ENCODE measurements at regions not wholly inside any gene's neighbourhood (a gene's known extent, or its start where the extent isn't known, plus 50 kb on each side); places are given as distances from the start of the nearest gene placed in this dataset.
"Not testable (repeated sequence)": the region's sequence is repeated elsewhere in the genome, so short reads cannot be mapped to it uniquely, and the experiment has no call there.

DNA sequence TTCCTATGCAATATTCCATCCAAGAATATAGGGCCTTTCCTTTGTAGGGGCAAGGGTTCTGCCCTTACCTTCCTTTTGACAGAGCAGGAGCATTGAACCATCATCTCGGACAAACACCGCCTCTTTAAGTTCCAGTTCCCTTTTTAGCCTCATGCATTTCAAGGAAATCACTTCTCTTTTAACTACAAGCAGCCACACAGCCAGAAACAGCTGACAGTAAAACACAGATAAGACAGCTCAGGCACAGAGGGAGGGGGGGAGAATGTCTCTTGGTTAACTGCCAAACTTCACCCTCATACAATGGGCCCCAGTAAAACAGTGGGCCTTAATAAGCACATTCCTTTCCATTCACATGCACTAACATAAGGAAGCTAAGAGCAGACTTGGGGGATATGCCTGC, 648.3 kb downstream of the GABRG1 start:
- Mint-ChIP-seq H3K36me3 (peaks cover 8 to 14% of the 10 kb centered on the region in 2 donors), H3K27ac (no peak overlapping the region), H3K9me3 (peaks cover 21 to 22% of the 10 kb centered on the region in 2 donors)
- DNase-seq (ENCODE audit: low spot score in 2 of 2) (no peak), ATAC-seq (no peak)

GRCh38 chr4:45472490-45472889, 651.4 kb downstream of the GABRG1 start:
- peaks cover 22 to 23% of the 10 kb centered on the region in 2 donors for H3K9me3 Mint-ChIP-seq
- no peak overlapping the region for H3K27ac Mint-ChIP-seq
- no peak for ATAC-seq
- no peak for DNase-seq (ENCODE audit: low spot score in 2 of 2)
- H3K36me3 Mint-ChIP-seq = peaks cover 8 to 14% of the 10 kb centered on the region in 2 donors

DNA sequence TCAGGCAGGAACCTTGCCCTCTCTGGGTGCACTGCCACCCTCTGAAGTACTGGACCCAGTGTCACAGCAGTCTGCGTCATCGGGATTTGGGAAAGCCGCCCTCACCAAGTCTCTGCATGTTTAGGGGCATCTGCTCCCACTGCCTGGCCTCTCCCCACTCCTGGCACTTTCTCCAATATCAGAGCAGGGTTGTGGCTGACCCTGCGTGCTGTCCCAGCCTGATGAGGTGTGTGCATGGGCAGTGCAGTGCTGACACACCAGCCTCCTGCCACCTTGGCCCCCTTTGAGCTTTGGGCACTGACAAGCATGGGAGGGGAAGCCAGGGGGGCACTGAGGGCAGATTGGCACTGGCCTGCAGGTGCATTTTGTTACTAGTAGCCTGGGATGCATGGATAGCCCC, 652.5 kb downstream of the GABRG1 start:
- DNase-seq (ENCODE audit: low spot score in 2 of 2) (no peak), ATAC-seq (no peak)
- Mint-ChIP-seq H3K36me3 (peaks cover 3 to 9% of the 10 kb centered on the region in 2 donors), H3K27ac (no peak overlapping the region), H3K9me3 (peaks cover 18 to 19% of the 10 kb centered on the region in 2 donors)

- DNase-seq (ENCODE audit: low spot score in 2 of 2) (no peak), ATAC-seq (no peak)
- Mint-ChIP-seq H3K36me3 (no peaks in the 10 kb centered on the region), H3K9me3 (peaks cover 4 to 9% of the 10 kb centered on the region in 2 donors), H3K27ac (no peak overlapping the region)
Measured at GRCh38 chr4:45467157-45467556, 656.7 kb downstream of the GABRG1 start.

GRCh38 chr4:45460157-45460556, 663.7 kb downstream of the GABRG1 start:
- H3K9me3 Mint-ChIP-seq = not testable (repeated sequence)

GRCh38 chr4:45455217-45455616, 668.6 kb downstream of the GABRG1 start:
- Mint-ChIP-seq H3K36me3 (no peaks in the 10 kb centered on the region), H3K27ac (no peak overlapping the region), H3K9me3 (peaks cover 8% of the 10 kb centered on the region in 2 donors)
- ATAC-seq = no peak
- no peak for DNase-seq (ENCODE audit: low spot score in 2 of 2)

More at GRCh38 chr4:45460157-45460556, 663.7 kb downstream of the GABRG1 start:
- not testable (repeated sequence) for H3K27ac Mint-ChIP-seq; H3K36me3 Mint-ChIP-seq; ATAC-seq; DNase-seq (ENCODE audit: low spot score in 2 of 2)

- ATAC-seq (no peak), DNase-seq (ENCODE audit: low spot score in 2 of 2) (no peak)
- Mint-ChIP-seq H3K9me3 (peaks cover 8% of the 10 kb centered on the region in 2 donors), H3K36me3 (no peaks in the 10 kb centered on the region), H3K27ac (no peak overlapping the region)
Measured at GRCh38 chr4:45453258-45453853, 670.5 kb downstream of the GABRG1 start.

- no peak for ATAC-seq
- no peak for DNase-seq (ENCODE audit: low spot score in 2 of 2)
- Mint-ChIP-seq H3K36me3 (no peaks in the 10 kb centered on the region), H3K27ac (no peak overlapping the region), H3K9me3 (peaks cover 4 to 10% of the 10 kb centered on the region in 2 donors)
Measured at GRCh38 chr4:45442466-45442865, 681.4 kb downstream of the GABRG1 start.

GRCh38 chr4:45438047-45438446, 685.8 kb downstream of the GABRG1 start:
- H3K9me3 Mint-ChIP-seq = peaks cover 4 to 5% of the 10 kb centered on the region in 2 donors
- no peaks in the 10 kb centered on the region for H3K36me3 Mint-ChIP-seq
- no peak for DNase-seq (ENCODE audit: low spot score in 2 of 2)
- H3K27ac Mint-ChIP-seq = no peak overlapping the region
- ATAC-seq = no peak

GRCh38 chr4:45437381-45437780, 686.5 kb downstream of the GABRG1 start:
- Mint-ChIP-seq H3K27ac (no peak overlapping the region), H3K36me3 (no peaks in the 10 kb centered on the region), H3K9me3 (peaks cover 1 to 3% of the 10 kb centered on the region in 2 donors)
- no peak for ATAC-seq
- DNase-seq (ENCODE audit: low spot score in 2 of 2) = no peak

DNA sequence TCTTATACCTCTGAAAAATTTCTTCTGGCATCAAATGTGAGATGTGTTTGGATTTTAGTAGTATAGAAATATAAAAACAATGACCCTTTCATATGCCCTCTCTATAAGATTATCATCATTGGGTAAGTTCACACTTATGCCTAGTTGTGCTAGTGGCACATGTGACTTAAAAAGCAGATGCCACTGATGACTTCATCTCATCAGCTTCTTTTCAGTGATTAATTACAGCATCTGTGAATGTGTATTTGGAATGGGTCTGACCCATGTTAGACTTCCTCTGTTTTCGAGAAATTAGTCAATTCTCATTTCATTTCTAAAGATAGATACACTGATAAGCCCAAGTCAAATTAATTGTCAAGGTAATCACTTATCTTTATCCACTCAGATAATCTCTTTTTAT, 698.7 kb downstream of the GABRG1 start:
- Mint-ChIP-seq H3K27ac (no peak overlapping the region), H3K9me3 (peaks cover 16 to 17% of the 10 kb centered on the region in 2 donors), H3K36me3 (peaks cover 7 to 10% of the 10 kb centered on the region in 2 donors)
- DNase-seq (ENCODE audit: low spot score in 2 of 2) (no peak), ATAC-seq (no peak)

GRCh38 chr4:45423896-45424295, 697.5 kb upstream of the GNPDA2 start:
- ATAC-seq (no peak), DNase-seq (ENCODE audit: low spot score in 2 of 2) (no peak)
- Mint-ChIP-seq H3K36me3 (peaks cover 7 to 10% of the 10 kb centered on the region in 2 donors), H3K27ac (no peak overlapping the region), H3K9me3 (peaks cover 16 to 17% of the 10 kb centered on the region in 2 donors)

GRCh38 chr4:45420091-45420674, 693.8 kb upstream of the GNPDA2 start:
- not testable (repeated sequence) for H3K27ac Mint-ChIP-seq

GRCh38 chr4:45410701-45411210, 684.4 kb upstream of the GNPDA2 start:
- Mint-ChIP-seq H3K27ac (no peak overlapping the region), H3K9me3 (peaks cover 11 to 18% of the 10 kb centered on the region in 2 donors), H3K36me3 (no peaks in the 10 kb centered on the region)
- DNase-seq (ENCODE audit: low spot score in 2 of 2) (no peak), ATAC-seq (no peak)

More at GRCh38 chr4:45420091-45420674, 693.8 kb upstream of the GNPDA2 start:
- not testable (repeated sequence) for DNase-seq (ENCODE audit: low spot score in 2 of 2); ATAC-seq; H3K36me3 Mint-ChIP-seq
- H3K9me3 Mint-ChIP-seq = peaks cover 13 to 21% of the 10 kb centered on the region in 2 donors

GRCh38 chr4:45409536-45409935, 683.2 kb upstream of the GNPDA2 start:
- Mint-ChIP-seq H3K9me3 (peaks cover 17% of the 10 kb centered on the region in 2 donors), H3K27ac (no peak overlapping the region), H3K36me3 (no peaks in the 10 kb centered on the region)
- DNase-seq (ENCODE audit: low spot score in 2 of 2) (no peak), ATAC-seq (no peak)

DNA sequence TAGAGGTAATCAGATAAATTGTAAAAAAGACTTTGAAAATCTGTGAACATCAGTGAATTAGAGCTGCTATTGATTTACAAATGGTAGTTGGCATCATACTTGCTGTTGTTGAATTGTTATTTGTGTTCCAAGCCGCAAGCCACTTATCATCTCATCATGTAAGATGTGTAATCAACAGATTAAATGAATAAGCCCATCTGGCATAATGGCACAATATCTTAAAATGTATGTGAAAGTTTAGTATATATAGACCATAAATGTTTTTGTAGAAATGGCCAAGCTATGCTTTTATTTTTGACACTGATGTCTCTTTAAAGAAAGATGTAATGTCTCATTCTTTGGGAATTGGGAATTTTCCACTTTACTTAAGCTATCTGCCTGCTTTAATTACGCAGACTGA, 682.6 kb upstream of the GNPDA2 start:
- Mint-ChIP-seq H3K9me3 (peaks cover 19 to 22% of the 10 kb centered on the region in 2 donors), H3K27ac (no peak overlapping the region), H3K36me3 (no peaks in the 10 kb centered on the region)
- ATAC-seq (no peak), DNase-seq (ENCODE audit: low spot score in 2 of 2) (no peak)

DNA sequence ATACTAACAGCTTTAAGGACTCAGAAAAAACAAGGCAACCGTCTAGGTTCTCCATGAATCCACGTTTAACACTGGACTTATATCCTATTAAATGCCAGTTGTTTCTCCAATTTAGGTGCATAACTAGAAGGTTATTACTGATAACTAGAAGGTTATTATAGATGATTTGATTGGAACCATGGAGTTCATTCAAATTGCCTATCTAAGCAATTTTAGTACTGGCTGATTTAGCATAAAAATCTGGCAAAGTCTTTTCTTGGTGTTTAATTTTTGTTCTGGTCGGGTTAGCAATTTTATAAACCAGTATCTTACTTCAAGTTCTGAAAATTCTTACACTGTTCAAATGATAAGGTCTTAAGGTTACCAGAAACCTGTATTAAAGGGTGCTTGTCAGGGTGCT, 672.8 kb upstream of the GNPDA2 start:
- no peak overlapping the region for H3K27ac Mint-ChIP-seq
- DNase-seq (ENCODE audit: low spot score in 2 of 2) = no peak
- ATAC-seq = no peak

DNA sequence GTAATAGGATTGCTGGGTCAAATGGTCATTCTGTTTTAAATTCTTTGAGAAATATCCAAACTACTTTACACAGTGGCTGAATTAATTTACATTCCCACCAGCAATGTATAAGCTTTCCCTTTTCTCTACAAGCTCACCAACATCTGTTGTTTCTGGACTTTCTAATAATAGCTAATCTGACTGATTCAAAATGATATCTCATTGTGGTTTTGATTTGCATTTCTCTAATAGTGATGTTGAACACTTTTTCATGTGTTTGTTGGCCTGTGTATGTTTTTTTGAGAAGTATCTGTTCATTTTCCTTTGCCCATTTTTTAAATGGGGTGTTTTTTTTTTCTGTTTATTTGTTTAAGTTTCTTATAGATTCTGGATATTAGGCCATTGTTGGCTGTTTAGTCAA, 659.0 kb upstream of the GNPDA2 start:
- no peaks in the 10 kb centered on the region for H3K36me3 Mint-ChIP-seq

More for the DNA sequence above, 672.8 kb upstream of the GNPDA2 start:
- Mint-ChIP-seq H3K36me3 (peaks cover 6 to 9% of the 10 kb centered on the region in 2 donors), H3K9me3 (peaks cover 22 to 33% of the 10 kb centered on the region in 2 donors)

More for the DNA sequence above, 659.0 kb upstream of the GNPDA2 start:
- Mint-ChIP-seq H3K9me3 (peaks cover 14 to 17% of the 10 kb centered on the region in 2 donors), H3K27ac (no peak overlapping the region)
- no peak for DNase-seq (ENCODE audit: low spot score in 2 of 2)
- no peak for ATAC-seq
